Adrenal gland (tissue), 5 donors: ENCODE measurements at regions not wholly inside any gene's neighbourhood (a gene's known extent, or its start where the extent isn't known, plus 50 kb on each side); places are given as distances from the start of the nearest gene placed in this dataset.

Source experiments
- CTCF ChIP-seq, 6 experiments: fragments of 450-650 bp in 4 of 6; fragments of 200-600 bp in 2 of 6; sonication (generic) in 1 of 6; IDR thresholded peaks; 1 replicate in 5 of 6; 2 replicates in 1 of 6; pipeline versions ENCODE4 v1.5.1 to v1.8.0; 2016 to 2021; ENCODE audit warnings: antibody characterized with exemption in 6 of 6, mild to moderate bottlenecking in 2 of 6, moderate library complexity in 1 of 6
- POLR2A ChIP-seq, 2 donors: fragments of 450-650 bp; IDR thresholded peaks; one replicate each; pipeline ENCODE4 v1.6.1; 2017; ENCODE audit warnings: antibody characterized with exemption in 2 of 2, mild to moderate bottlenecking in 2 of 2, moderate library complexity in 1 of 2
- donor health status: DM: no; HTN: no; CAD: no.

GRCh38 chr5:135705141-135705631 is 126.4 kb upstream of the CXCL14 start:
- TF ChIP-seq CTCF (IDR thresholded peaks at IDR 0.05) (no peak), POLR2A (IDR thresholded peaks at IDR 0.05) (no peak)
